GM13976 (cell line): ENCODE measurements at regions not wholly inside any gene's neighbourhood (a gene's known extent, or its start where the extent isn't known, plus 50 kb on each side); places are given as distances from the start of the nearest gene placed in this dataset.

Experiments used
- DNase-seq: peaks from one replicate; pipeline ENCODE4 v3.0.0; 2012; ENCODE audit warnings: low spot score
- in situ Hi-C: fragments of 300-500 bp; cut with MboI; formaldehyde crosslinking; loops from one replicate; pipeline ENCODE4 v1.12.0; 2022; ENCODE audit warnings: low sequenced_read_pairs, mixed read lengths, inconsistent platforms; ENCODE audit not compliant: unreplicated experiment
- TF ChIP-seq, protein P1 (sequence below): IDR thresholded peaks from 2 replicates; pipeline ENCODE4 v1.5.1; 2012; ENCODE audit warnings: borderline replicate concordance, mild to moderate bottlenecking; ENCODE audit not compliant: insufficient read depth; ENCODE audit errors: extremely low read depth, missing control alignments, control extremely low read depth

DNA sequence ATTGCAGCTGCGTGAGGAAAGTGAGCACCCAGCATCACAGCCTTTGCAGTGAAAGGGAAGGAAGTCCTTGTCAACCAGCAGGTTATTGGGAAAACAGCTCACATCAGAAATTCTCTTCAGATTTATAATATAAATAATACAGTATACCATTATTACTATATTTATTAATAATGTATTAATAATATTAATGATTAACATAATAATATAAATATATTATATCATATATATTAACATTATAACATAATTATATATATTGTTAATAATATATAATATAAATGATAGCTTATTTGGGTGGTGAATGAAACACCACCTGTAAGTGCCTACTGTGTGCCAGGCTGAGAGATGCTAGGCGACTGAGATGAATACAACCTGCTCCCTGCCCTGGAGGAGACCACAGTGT is 423.0 kb downstream of the TCERG1L start:
- no peak for DNase-seq
- in situ Hi-C loops = no loop called here
- TF ChIP-seq, protein P1, sequence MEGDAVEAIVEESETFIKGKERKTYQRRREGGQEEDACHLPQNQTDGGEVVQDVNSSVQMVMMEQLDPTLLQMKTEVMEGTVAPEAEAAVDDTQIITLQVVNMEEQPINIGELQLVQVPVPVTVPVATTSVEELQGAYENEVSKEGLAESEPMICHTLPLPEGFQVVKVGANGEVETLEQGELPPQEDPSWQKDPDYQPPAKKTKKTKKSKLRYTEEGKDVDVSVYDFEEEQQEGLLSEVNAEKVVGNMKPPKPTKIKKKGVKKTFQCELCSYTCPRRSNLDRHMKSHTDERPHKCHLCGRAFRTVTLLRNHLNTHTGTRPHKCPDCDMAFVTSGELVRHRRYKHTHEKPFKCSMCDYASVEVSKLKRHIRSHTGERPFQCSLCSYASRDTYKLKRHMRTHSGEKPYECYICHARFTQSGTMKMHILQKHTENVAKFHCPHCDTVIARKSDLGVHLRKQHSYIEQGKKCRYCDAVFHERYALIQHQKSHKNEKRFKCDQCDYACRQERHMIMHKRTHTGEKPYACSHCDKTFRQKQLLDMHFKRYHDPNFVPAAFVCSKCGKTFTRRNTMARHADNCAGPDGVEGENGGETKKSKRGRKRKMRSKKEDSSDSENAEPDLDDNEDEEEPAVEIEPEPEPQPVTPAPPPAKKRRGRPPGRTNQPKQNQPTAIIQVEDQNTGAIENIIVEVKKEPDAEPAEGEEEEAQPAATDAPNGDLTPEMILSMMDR = no peak

DNA sequence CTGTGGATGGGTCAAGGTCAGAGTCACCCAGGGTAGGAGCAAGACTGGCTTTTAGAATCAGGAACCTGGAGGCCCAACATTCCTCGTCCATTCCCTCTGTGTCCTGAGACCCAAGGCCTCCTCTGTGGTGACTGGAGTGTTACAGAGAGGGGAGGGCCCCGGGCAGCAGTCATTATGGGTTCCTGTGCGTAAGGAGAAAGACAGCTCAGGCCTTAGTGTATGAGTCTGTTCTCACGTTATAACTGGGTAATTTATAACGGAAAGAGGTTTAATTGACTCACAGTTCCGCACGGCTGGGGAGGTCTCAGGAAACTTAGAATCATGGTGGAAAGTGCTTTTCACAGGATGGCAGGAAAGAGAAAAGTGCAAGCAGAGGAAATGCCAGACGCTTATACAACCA is 422.3 kb downstream of the TCERG1L start:
- TF ChIP-seq, protein P1 = no peak
- in situ Hi-C loops = no loop called here
- DNase-seq = no peak

DNA sequence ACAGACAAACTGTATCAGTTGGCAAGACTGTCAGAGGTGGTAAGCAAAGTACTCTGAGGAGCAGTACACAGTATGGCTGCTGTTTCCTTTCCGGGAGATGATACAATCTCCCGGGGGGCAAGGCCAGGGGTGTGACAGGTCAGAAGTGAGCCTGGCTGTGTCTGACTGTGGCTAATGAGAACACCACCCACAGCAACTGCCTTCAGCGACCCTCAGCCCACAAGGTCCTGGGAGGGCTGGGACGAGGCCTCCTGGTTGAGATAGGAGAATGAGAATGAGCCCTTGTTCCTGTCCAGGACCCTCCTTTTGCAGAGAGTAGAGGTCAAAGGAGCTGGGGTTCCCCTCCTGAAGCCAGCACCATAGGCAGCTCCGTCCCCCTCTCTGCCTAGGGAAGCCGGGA is 421.7 kb downstream of the TCERG1L start:
- no peak for DNase-seq
- TF ChIP-seq, protein P1 = no peak
- in situ Hi-C loops = no loop called here

DNA sequence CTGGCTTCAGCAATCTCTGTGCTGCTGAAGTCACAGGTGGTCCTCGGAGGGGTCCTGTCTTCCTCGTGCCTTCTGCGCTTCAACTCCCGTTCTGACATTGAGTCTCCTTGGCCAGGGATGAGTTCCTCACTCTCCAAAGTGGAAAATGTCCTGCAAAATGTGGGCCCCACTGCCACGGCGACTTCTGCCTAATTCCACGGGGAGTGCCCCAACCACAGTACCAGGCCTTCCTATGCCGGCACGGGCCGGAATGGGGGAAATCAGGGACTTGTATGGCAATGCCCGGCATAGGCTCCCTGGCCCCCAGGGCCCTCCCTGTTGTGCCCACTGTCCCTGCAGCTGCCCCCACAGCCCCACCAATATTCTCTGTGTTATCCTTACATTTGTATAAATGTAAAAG is 420.5 kb downstream of the TCERG1L start:
- in situ Hi-C loops = no loop called here
- TF ChIP-seq, protein P1 = no peak

DNA sequence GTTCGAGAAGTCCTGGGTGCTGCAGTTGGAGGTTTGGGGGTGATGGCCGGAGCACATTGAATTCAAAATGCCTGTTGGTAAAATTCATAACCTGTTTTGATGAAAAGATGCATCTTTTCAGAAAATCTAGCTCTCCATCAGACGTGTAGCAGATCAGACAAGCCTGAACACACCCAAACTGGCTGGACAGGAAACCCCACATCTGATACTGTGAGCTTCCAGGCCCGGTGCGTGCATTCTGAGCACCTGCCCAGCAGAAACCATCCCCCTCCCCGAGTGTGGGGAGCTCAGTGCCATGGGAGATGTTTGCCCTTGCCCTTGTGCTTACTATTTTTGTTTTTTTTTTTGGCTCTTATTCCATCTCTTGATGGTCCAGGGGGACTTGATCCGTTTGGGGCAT is 417.1 kb downstream of the TCERG1L start:
- TF ChIP-seq, protein P1 = no peak
- no peak for DNase-seq
- in situ Hi-C loops = no loop called here

More for the DNA sequence above, 420.5 kb downstream of the TCERG1L start:
- no peak for DNase-seq

DNA sequence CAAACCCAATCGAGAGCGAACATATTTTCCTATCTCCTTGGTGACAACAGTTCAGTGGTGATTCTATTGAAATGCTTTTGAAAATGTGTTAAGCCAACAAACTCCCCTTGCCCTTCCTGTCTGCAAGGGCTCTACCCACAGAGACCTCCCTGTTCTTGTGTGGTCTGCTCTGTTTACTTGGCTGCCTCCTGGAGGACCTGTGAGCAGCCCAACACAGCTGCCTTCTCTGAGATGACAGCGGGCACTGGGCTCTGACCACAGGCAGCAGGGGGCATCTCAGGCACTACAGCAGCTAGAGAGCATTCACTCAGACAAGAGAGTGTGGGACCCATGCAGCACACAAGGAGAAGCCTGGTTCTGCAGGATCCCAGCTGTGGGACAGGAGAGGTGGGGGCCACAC is 416.4 kb downstream of the TCERG1L start:
- no peak for DNase-seq
- TF ChIP-seq, protein P1 = no peak
- in situ Hi-C loops = no loop called here

DNA sequence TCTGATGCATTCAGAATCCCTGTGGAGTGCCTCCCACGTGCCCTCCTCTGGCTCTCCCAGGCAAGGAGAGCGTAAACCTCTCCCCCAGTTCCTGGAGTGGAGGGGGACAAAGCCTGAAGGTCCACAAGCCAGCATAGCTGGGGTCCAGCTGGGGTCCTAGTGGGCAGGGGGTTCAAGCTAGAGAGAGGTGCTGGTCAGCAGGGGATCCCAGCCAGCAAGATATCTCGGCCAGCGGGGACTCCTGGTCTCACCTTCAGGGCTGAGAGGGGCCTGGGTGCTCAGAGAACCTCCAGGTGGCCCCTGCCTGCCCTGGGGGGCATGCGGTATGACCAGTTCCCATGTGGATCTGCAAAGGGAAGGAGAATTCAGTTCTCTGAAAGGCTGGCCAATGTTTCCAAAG is 413.7 kb downstream of the TCERG1L start:
- TF ChIP-seq, protein P1 = no peak
- in situ Hi-C loops = no loop called here

More for the DNA sequence above, 413.7 kb downstream of the TCERG1L start:
- no peak for DNase-seq
